ENCODE measurements at regions not wholly inside any gene's neighbourhood (a gene's known extent, or its start where the extent isn't known, plus 50 kb on each side); places are given as distances from the start of the nearest gene placed in this dataset.

- TF ChIP-seq CTCF (IDR thresholded peaks at IDR 0.05) (no peak), POLR2A (IDR thresholded peaks at IDR 0.05) (no peak)
Measured at GRCh38 chr2:239461291-239462190, 60.7 kb upstream of the HDAC4 start.

Measured in testis (tissue), 2 donors.